ENCODE measurements at regions not wholly inside any gene's neighbourhood (a gene's known extent, or its start where the extent isn't known, plus 50 kb on each side); places are given as distances from the start of the nearest gene placed in this dataset.

DNA sequence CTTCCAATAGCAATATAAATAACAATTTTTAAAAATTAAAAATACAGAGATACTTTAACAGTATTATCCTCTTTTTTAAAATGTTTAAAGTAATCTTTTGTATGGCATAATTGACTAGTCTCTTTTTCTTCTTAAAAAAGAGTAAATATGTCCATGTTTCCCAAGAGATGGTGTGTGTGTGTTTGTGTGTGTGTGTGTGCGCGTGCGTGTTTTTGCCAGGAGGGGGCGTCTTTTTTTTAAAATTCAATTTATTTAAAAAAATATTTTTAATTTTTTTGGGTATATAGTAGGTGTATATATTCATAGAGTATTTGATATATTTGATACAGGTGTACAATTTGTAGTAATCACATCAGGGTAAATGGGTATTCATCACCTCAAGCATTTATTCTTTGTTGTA is 1073.7 kb downstream of the PCDH7 start:
- TF ChIP-seq, protein P1, sequence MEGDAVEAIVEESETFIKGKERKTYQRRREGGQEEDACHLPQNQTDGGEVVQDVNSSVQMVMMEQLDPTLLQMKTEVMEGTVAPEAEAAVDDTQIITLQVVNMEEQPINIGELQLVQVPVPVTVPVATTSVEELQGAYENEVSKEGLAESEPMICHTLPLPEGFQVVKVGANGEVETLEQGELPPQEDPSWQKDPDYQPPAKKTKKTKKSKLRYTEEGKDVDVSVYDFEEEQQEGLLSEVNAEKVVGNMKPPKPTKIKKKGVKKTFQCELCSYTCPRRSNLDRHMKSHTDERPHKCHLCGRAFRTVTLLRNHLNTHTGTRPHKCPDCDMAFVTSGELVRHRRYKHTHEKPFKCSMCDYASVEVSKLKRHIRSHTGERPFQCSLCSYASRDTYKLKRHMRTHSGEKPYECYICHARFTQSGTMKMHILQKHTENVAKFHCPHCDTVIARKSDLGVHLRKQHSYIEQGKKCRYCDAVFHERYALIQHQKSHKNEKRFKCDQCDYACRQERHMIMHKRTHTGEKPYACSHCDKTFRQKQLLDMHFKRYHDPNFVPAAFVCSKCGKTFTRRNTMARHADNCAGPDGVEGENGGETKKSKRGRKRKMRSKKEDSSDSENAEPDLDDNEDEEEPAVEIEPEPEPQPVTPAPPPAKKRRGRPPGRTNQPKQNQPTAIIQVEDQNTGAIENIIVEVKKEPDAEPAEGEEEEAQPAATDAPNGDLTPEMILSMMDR (conservative IDR thresholded peaks at IDR 0.05 in 1 of 2, IDR thresholded peaks at IDR 0.05 in 1 of 2; ENCODE audit: low read depth in 1 of 2, low read length in 2 of 2) = peak in 1 of 2 donors; percentile 32
- TF ChIP-seq EZH2 (IDR thresholded peaks at IDR 0.05; ENCODE audit: low read length, missing control alignments) = no peak

Measured in fibroblast of lung (primary cell).